Anterior cingulate cortex (tissue), 58 donors: ENCODE measurements at regions not wholly inside any gene's neighbourhood (a gene's known extent, or its start where the extent isn't known, plus 50 kb on each side); places are given as distances from the start of the nearest gene placed in this dataset.
A peak's percentile ranks its signal among the peaks of the same experiment; 100 is the strongest.

Experiments used
- DNase-seq, 58 donors: peaks; one replicate each; lab custom pipeline; 2025; lab: John Stamatoyannopoulos, UW

DNA sequence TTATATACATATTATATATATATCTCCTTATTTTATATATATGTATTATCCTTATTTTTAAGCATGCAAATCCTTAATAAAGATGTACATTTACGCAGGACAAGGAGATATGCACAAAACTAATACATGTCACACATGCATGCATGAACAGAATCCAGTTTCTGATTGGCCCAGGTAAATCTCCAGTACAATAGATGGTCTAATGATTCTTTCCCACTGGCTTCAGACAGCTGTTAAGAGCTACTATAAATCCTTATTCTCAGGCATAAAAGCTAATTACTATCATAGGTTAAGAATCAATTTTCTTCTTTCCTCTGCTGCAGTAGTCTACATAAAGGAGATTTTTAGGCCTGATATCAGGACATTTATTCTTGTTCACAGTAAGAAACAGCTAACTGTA lies 689.8 kb downstream of the KCTD8 start:
- no peak for DNase-seq

DNA sequence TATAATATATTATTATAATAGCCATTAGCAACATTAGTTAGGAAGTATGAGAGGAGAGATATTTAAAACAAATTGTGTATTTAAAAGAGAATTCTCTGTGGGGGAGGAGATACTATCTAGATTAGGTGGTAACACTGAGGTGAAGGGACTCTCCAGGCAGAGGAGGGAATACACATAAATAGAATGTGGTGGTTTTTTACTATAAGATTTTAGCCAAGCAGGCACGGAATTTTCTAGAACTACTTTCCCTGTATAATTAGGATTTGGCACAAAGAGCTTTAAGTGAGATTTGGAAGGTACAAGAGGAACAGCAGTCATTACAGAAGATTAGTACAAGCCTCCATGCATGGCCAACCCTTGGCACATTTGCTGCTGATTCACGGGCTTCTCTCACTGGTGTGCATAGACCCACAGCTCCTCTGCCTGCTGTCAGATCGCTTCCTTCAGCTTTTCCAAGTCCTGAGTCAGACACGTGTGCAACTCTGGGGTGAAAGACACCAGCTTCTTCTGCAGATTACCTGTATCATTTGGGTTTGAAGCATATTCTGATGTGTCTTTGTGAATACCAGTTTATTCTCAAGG lies 685.5 kb downstream of the KCTD8 start:
- peak in 4 of 58 donors; percentile 1 to 15 (median 6) for DNase-seq

DNA sequence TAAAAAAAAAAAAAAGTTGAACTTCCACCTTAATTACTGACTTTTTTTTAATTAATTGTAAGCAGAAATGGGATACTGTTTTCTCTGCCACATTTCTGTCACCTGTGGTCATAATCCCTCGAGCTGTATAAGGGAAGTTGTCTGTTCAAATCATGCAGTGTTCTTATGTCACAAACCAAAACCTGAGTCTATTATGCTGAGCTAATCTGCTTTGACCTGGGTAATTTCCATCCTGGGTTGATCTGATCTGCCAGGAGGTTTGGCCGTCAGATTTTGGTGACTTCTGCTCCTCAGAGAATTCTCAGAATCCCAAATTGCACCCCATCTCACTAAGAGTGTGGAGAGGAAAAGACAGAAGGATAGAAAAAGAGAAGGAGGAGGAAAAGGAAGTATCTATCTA lies 683.1 kb downstream of the KCTD8 start:
- DNase-seq = no peak

DNA sequence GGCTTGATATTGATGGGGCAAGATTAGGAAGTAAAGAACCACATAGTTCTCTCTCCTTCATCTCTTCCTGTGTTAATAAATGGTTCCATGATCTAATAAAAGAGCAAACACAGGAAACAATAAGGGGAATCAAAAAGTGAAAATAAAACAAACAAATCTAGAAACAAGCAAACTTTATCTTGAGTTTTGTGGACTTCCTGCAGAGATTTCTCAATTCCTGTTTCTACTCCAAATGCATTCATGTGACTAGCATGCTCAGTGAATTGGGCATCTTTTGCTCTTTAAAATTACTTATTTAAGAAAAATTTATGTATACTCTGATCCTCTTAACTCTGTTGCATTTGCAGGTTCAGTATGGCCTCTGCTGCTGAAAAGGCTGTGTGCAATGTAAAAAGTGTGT lies 682.0 kb downstream of the KCTD8 start:
- DNase-seq = no peak

GRCh38 chr4:43776371-43776770 lies 672.2 kb downstream of the KCTD8 start:
- no peak for DNase-seq

- no peak for DNase-seq
Observed at GRCh38 chr4:43778187-43778915, 670.3 kb downstream of the KCTD8 start.

DNA sequence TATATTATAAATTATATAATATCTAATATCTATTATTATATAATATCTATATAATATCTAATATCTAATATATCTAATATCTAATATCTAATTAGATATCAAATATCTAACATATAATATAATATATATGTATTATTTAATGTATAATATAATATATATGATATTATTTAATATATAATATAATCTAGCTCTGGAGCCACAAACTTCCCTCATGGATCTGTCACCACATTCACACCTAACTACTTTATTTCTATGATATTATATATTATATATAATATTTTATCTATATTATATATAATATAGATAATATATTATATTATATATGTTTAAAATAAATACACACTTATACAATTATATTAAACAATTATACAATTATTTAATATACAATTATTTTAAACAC lies 667.5 kb downstream of the KCTD8 start:
- DNase-seq = no peak

GRCh38 chr4:43782391-43782790 lies 666.2 kb downstream of the KCTD8 start:
- DNase-seq = no peak

DNA sequence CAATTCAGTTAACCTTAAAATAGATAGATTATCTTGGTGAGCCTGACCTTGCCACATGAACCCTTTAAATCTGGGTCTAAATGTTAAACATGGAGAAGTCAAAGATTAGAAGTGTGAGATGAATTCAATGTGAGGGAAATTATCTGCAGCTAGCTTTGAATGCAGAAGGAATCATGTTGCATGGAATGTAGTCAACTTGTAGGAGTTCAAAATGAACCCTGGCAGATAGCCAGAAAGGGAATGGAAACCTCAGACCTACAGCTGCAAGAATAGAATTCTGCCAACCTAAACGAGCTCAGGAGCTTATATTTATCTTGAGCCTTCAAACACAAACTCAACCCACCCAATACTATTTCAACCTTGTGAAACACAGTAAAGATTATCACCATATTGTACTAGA lies 632.5 kb downstream of the KCTD8 start:
- no peak for DNase-seq

DNA sequence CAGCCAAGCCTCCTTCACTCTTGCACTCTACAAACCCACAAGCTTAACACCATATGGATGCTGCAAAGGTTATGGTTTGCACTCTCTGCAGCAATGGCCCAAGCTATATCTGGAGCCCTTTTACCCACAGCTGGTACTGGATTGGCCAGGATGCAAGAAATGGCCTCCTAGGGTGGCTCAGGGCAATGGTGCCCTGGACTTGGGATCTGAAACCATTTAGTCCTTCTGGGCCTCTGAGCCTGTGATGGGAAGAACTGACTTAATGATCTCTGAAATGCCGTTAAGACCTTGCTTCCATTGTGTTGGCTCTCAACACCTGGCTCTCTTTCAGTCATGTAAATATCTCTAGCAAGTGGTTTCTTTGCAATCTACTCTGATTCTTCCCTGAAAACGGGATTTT lies 626.0 kb downstream of the KCTD8 start:
- DNase-seq = no peak

GRCh38 chr4:43835869-43836268 lies 612.7 kb downstream of the KCTD8 start:
- no peak for DNase-seq

DNA sequence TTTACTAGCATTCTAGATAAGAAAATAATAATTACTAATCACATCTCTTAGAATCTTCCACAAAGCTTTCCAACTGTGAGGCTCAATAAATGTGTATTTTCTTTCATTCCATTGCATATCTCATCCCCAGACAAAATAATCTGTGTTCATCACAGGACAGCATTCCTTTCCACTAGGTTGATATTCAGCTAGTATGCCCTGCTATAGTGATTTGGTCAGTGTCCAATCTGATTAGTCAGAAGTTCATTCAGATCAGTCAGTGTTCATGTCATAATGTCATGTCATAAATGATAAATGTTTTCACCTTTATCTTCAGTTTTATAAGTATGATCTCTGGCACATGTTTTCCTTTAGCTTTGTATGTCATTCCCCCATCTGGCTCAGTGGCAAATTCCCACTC lies 611.4 kb downstream of the KCTD8 start:
- no peak for DNase-seq

DNA sequence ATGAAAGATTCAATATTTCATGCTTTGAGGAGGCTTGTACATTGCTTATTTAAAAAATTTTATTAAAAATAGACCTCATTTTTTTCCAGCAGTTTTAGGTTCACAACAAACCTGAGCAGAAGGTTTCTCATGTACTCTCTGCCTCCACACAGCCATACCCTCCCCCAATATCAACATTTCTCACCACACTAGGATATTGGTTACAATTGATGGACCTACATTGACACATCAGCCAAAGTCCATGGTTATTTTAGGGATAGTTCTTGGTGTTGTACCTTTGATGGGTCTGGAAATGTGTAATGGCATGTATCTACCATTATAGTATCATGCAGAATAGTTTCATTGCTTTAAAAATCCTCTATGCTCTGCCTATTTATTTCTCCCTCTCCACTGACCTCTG lies 611.0 kb downstream of the KCTD8 start:
- DNase-seq = no peak

DNA sequence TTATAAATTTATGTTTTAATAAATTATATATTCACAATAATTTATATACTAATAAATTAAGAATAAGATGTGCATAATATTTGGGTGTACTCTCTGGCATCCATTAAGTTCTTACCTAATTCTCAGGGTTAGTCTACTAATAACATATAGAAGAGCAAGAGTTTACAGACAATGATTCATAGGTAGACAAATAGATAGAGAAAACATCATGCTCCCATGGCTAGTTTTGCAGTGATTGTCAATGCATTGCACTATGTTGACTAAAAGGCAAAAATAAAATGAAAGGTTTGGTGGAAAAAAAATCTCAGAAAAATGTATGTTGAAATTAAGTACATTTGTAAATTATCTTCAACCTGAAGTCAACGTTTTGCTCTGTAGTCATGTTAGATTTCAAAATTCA lies 606.0 kb downstream of the KCTD8 start:
- DNase-seq = no peak

DNA sequence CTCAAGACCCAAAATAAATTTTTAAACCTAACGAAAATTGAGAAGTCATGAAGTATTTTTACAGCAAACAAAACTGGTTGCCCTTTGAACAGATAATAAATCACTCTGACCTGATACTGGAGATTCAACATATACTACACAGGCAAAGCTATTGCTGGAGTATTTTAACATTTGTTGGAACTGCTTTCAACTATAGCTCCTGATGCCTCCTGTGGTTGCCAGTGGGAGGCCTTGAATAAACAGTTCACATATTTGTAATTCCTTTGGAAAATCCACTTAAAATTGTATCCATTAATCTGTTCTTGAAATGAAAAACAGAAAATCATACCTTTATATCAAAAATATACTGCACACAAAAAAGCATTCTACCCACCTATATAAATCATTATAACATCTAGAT lies 605.1 kb downstream of the KCTD8 start:
- DNase-seq = no peak

GRCh38 chr4:43846111-43846587 lies 602.5 kb downstream of the KCTD8 start:
- peak in 1 of 58 donors; percentile 1 for DNase-seq

GRCh38 chr4:43853565-43854264 lies 594.9 kb downstream of the KCTD8 start:
- DNase-seq = peak in 4 of 58 donors; percentile 1 to 4 (median 3)

GRCh38 chr4:43855283-43855682 lies 593.3 kb downstream of the KCTD8 start:
- no peak for DNase-seq

DNA sequence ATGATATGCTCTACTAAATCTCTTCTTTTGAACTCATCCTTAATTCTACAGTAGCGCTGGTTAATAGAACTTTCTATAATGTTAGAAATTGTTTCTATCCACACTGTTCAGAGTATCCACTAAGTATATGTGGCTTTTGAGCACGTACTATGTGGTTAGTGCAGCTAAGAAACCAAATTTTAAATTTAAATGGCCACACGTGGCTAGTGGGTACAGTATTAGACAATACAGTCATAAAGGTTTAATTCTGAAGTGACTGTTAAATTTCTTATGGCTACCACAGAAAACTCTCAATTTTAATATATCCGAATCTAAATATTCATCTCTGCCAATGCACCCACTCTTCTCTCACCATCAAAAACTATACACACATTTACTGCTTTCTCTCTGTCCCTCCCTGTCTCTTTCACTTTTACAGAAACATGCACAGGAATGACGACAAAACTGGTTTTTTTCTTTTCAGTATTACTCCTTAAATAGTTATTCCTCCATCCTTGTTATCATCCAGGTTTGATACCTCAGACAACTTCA lies 583.9 kb downstream of the KCTD8 start:
- DNase-seq = no peak

DNA sequence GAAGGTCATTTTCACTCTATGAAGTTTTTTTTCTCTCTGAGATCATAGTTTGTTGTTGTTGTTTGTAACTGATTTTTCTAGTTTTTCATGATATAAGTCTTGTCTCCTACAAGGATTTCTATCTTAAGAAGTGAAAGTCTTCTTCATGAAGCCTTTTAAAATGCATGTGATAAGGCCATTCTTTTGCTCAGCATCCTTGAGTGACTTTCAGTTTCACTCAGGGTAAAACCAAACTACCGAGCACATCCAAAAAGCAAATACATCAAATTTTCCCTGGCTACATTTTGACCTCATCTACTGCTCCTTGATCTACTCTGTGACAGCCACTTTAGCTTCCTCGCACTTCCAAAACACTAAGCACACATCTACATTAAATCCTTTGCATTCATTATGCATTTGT lies 580.7 kb downstream of the KCTD8 start:
- DNase-seq = no peak

GRCh38 chr4:43875655-43876054 lies 573.0 kb downstream of the KCTD8 start:
- no peak for DNase-seq

DNA sequence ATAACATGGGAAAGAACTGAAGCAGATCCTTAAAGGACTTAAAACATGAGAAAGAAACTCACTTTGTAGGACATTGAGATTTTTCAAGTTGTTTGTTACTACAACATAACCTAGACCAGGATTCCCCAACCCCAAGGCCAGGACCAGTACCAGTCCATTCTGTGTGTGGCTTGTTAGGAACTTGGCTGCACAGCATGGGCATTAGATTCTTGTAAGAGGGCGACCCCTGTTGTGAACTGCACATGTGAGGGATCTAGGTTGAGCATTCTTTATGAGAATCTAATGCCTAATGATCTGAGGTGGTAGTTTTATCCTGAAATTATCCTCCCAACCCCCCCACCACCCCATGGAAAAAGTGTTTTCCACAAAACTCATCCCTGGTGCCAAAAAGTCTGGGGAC lies 566.1 kb downstream of the KCTD8 start:
- no peak for DNase-seq
